ENCODE measurements at regions not wholly inside any gene's neighbourhood (a gene's known extent, or its start where the extent isn't known, plus 50 kb on each side); places are given as distances from the start of the nearest gene placed in this dataset.

- Mint-ChIP-seq H3K27ac (no peak overlapping the region), H3K4me1 (peaks cover 2% of the 10 kb centered on the region), H3K36me3 (ENCODE audit: low read depth) (no peaks in the 10 kb centered on the region), H3K9me3 (peaks cover 2% of the 10 kb centered on the region), H3K27me3 (no peaks in the 10 kb centered on the region), H3K4me3 (no peak overlapping the region)
- DNase-seq = no peak
- ChIA-PET POLR2A (no interaction called here), CTCF (no interaction called here)
Observed at GRCh38 chr13:39866722-39867121, 211.3 kb downstream of the COG6 start.

GRCh38 chr13:39867807-39868206 is 212.3 kb downstream of the COG6 start:
- Mint-ChIP-seq H3K27me3 (no peaks in the 10 kb centered on the region), H3K27ac (no peak overlapping the region), H3K4me3 (no peak overlapping the region), H3K36me3 (ENCODE audit: low read depth) (no peaks in the 10 kb centered on the region), H3K9me3 (peaks cover 2% of the 10 kb centered on the region), H3K4me1 (peaks cover 2% of the 10 kb centered on the region)
- DNase-seq = no peak
- ChIA-PET POLR2A (no interaction called here), CTCF (no interaction called here)

GRCh38 chr13:39870197-39870747 is 214.8 kb downstream of the COG6 start:
- ChIA-PET CTCF (interaction anchor here (0.9 to 1.3 kb wide), 2 partner anchors 9 to 11 kb away, joined by 3 to 6 read pairs; no protein-coding TSS in a partner anchor), POLR2A (no interaction called here)
- H3K27ac Mint-ChIP-seq = no peak overlapping the region
- H3K36me3 Mint-ChIP-seq (ENCODE audit: low read depth) = no peaks in the 10 kb centered on the region
- no peak overlapping the region for H3K4me3 Mint-ChIP-seq
- peaks cover 2% of the 10 kb centered on the region for H3K9me3 Mint-ChIP-seq
- H3K27me3 Mint-ChIP-seq = no peaks in the 10 kb centered on the region
- H3K4me1 Mint-ChIP-seq = peaks cover 2% of the 10 kb centered on the region
- no peak for DNase-seq

- Mint-ChIP-seq H3K4me1 (no peaks in the 10 kb centered on the region), H3K27me3 (no peaks in the 10 kb centered on the region), H3K36me3 (ENCODE audit: low read depth) (no peaks in the 10 kb centered on the region), H3K27ac (no peak overlapping the region), H3K4me3 (no peak overlapping the region), H3K9me3 (no peaks in the 10 kb centered on the region)
- POLR2A ChIA-PET = no interaction called here
- CTCF ChIA-PET = interaction anchor here (0.6 kb wide), 1 partner anchor 70 kb away, joined by 3 read pairs; no protein-coding TSS in a partner anchor
- DNase-seq = no peak
Observed at GRCh38 chr13:39874331-39875053, 219.0 kb downstream of the COG6 start.

- POLR2A ChIA-PET = no interaction called here
- Mint-ChIP-seq H3K9me3 (no peaks in the 10 kb centered on the region), H3K36me3 (ENCODE audit: low read depth) (no peaks in the 10 kb centered on the region), H3K4me3 (no peak overlapping the region), H3K27ac (no peak overlapping the region), H3K27me3 (no peaks in the 10 kb centered on the region), H3K4me1 (no peaks in the 10 kb centered on the region)
- DNase-seq = no peak
- CTCF ChIA-PET = no interaction called here
Observed at GRCh38 chr13:39875111-39875987, 219.9 kb downstream of the COG6 start.

GRCh38 chr13:39876258-39876657 is 220.8 kb downstream of the COG6 start:
- no peaks in the 10 kb centered on the region for H3K27me3 Mint-ChIP-seq
- DNase-seq = no peak
- H3K27ac Mint-ChIP-seq = no peak overlapping the region
- ChIA-PET CTCF (interaction anchor here (1.0 kb wide), 1 partner anchor 15 kb away, joined by 4 read pairs; no protein-coding TSS in a partner anchor), POLR2A (no interaction called here)
- H3K36me3 Mint-ChIP-seq (ENCODE audit: low read depth) = no peaks in the 10 kb centered on the region
- no peaks in the 10 kb centered on the region for H3K9me3 Mint-ChIP-seq
- no peaks in the 10 kb centered on the region for H3K4me1 Mint-ChIP-seq
- no peak overlapping the region for H3K4me3 Mint-ChIP-seq

GRCh38 chr13:39877134-39877533 is 221.7 kb downstream of the COG6 start:
- Mint-ChIP-seq H3K9me3 (peaks cover 3% of the 10 kb centered on the region), H3K4me3 (no peak overlapping the region), H3K4me1 (no peaks in the 10 kb centered on the region), H3K27ac (peak overlapping the region; percentile 16), H3K36me3 (ENCODE audit: low read depth) (no peaks in the 10 kb centered on the region), H3K27me3 (no peaks in the 10 kb centered on the region)
- ChIA-PET POLR2A (no interaction called here), CTCF (interaction anchor here (1.0 to 1.5 kb wide), 3 partner anchors 13 to 66 kb away, joined by 3 to 6 read pairs (median 4); no protein-coding TSS in a partner anchor)
- no peak for DNase-seq

DNA sequence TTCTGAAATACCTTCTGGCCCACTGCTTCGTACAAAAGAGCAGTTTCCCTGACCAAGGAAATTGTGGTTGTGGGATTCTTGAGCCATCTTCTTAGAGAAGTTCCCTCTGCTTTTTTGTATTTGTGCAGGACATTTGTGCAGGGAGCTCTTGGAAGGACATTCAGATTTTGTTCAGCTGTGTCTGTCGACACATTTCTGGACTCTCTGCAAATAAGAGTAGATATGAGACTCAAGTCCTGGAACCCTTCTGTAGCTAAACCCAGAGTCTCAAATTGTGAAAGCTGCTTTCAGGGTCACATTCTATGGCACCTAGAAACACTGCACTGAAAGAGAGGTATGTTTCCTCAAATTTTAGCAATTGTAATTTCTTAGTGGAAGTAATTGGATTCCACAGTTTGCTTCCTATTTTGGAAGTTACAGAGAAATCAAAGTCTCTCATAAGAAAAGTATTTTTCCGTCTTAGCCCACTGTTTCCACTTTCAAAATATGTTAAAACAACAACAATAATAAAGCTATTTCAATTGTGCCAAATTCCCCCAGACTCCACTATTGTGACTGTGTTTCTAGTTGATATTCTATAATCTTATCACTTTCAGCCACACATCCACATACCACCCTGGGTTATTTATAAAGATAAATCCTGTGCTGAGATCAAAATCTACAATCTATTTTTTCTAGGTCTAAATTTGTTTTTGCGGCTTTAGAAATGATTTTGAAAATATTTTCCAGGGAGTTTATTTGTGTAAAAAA is 224.0 kb downstream of the COG6 start:
- DNase-seq = no peak
- CTCF ChIA-PET = interaction anchor here (1.7 kb wide), 1 partner anchor 13 kb away, joined by 9 read pairs; no protein-coding TSS in a partner anchor
- H3K27ac Mint-ChIP-seq = no peak overlapping the region
- peaks cover 3% of the 10 kb centered on the region for H3K36me3 Mint-ChIP-seq (ENCODE audit: low read depth)
- no peaks in the 10 kb centered on the region for H3K4me1 Mint-ChIP-seq
- H3K4me3 Mint-ChIP-seq = no peak overlapping the region
- POLR2A ChIA-PET = interaction anchor here (0.6 kb wide), 1 partner anchor 15 kb away, joined by 3 read pairs; no protein-coding TSS in a partner anchor
- no peaks in the 10 kb centered on the region for H3K27me3 Mint-ChIP-seq
- peaks cover 17% of the 10 kb centered on the region for H3K9me3 Mint-ChIP-seq

DNA sequence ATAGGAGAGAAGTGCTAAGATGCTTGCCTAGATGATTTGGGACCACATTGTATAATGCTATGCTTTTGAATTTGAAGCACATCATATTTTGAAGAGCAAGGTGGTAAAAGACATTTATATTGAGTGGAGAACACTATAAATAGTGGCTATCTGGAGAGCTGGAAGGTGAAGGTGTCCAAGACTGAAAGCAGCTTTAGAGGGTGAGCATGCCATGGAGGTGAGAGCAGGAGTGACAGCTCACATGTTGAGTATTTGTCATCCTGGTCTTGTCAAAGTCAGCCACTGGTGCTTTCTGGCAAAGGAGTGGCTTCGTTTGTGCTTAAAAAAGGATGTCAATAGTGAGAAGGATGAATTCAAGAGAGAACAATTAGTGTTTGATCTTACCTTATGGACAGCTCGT is 225.9 kb downstream of the COG6 start:
- POLR2A ChIA-PET = no interaction called here
- CTCF ChIA-PET = interaction anchor here (1.3 to 2.1 kb wide), 2 partner anchors 11 to 61 kb away, joined by 5 to 6 read pairs; no protein-coding TSS in a partner anchor
- Mint-ChIP-seq H3K27ac (no peak overlapping the region), H3K9me3 (peaks cover 20% of the 10 kb centered on the region), H3K36me3 (ENCODE audit: low read depth) (peaks cover 3% of the 10 kb centered on the region), H3K4me1 (no peaks in the 10 kb centered on the region), H3K4me3 (no peak overlapping the region), H3K27me3 (no peaks in the 10 kb centered on the region)
- DNase-seq = no peak

DNA sequence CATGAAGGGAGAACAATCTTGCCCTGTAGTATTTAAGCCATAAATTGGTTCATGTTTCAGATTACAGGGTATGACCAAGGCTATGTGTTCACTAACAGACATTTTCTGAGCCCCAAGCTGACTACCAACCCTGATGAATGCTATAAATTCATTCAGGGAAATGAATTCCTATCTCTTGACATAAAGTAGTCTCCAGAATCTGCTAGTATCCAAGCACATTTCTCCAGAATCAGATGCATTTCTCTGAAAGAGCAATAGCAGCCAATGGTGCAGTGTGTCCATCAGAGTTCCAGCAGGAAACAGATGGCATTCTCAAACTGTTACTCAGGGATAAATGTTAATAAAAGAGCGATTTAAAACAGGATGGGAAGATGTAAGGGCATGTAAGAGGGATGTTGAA is 226.4 kb downstream of the COG6 start:
- Mint-ChIP-seq H3K4me3 (no peak overlapping the region), H3K4me1 (no peaks in the 10 kb centered on the region), H3K27ac (no peak overlapping the region), H3K27me3 (no peaks in the 10 kb centered on the region), H3K36me3 (ENCODE audit: low read depth) (peaks cover 3% of the 10 kb centered on the region), H3K9me3 (peaks cover 20% of the 10 kb centered on the region)
- CTCF ChIA-PET = interaction anchor here (1.3 to 2.1 kb wide), 2 partner anchors 11 to 61 kb away, joined by 5 to 6 read pairs; no protein-coding TSS in a partner anchor
- no peak for DNase-seq
- POLR2A ChIA-PET = no interaction called here

- Mint-ChIP-seq H3K27me3 (no peaks in the 10 kb centered on the region), H3K9me3 (peaks cover 20% of the 10 kb centered on the region), H3K4me1 (no peaks in the 10 kb centered on the region), H3K4me3 (no peak overlapping the region), H3K27ac (no peak overlapping the region), H3K36me3 (ENCODE audit: low read depth) (peaks cover 3% of the 10 kb centered on the region)
- ChIA-PET POLR2A (no interaction called here), CTCF (no interaction called here)
- no peak for DNase-seq
Observed at GRCh38 chr13:39884166-39884565, 228.7 kb downstream of the COG6 start.

- Mint-ChIP-seq H3K4me3 (no peak overlapping the region), H3K27ac (no peak overlapping the region)
- POLR2A ChIA-PET = no interaction called here
Observed at GRCh38 chr13:39886336-39886735, 230.9 kb downstream of the COG6 start.

More at GRCh38 chr13:39886336-39886735, 230.9 kb downstream of the COG6 start:
- CTCF ChIA-PET = interaction anchor here (1.0 kb wide), 1 partner anchor 183 kb away, joined by 3 read pairs; no protein-coding TSS in a partner anchor
- Mint-ChIP-seq H3K36me3 (ENCODE audit: low read depth) (peaks cover 3% of the 10 kb centered on the region), H3K27me3 (no peaks in the 10 kb centered on the region), H3K9me3 (peaks cover 20% of the 10 kb centered on the region), H3K4me1 (peaks cover 4% of the 10 kb centered on the region)
- no peak for DNase-seq
